SU-DHL-6 (cell line): ENCODE measurements at regions not wholly inside any gene's neighbourhood (a gene's known extent, or its start where the extent isn't known, plus 50 kb on each side); places are given as distances from the start of the nearest gene placed in this dataset.

ENCODE experiments used
- CTCF ChIP-seq: fragments of 200-600 bp; sonication (generic); IDR thresholded peaks from one replicate; pipeline ENCODE4 v1.5.1; 2017; ENCODE audit warnings: antibody characterized with exemption, mild to moderate bottlenecking, low read length, moderate library complexity; ENCODE audit not compliant: insufficient read depth, poor library complexity, severe bottlenecking
- EZH2phosphoT487 ChIP-seq: fragments of 200-600 bp; sonication (generic), shearing (Covaris generic); conservative IDR thresholded peaks from 2 replicates; pipeline ENCODE4 v1.6.1; 2018; ENCODE audit warnings: mild to moderate bottlenecking, antibody characterized with exemption, low read length, moderate library complexity, mixed read lengths

DNA sequence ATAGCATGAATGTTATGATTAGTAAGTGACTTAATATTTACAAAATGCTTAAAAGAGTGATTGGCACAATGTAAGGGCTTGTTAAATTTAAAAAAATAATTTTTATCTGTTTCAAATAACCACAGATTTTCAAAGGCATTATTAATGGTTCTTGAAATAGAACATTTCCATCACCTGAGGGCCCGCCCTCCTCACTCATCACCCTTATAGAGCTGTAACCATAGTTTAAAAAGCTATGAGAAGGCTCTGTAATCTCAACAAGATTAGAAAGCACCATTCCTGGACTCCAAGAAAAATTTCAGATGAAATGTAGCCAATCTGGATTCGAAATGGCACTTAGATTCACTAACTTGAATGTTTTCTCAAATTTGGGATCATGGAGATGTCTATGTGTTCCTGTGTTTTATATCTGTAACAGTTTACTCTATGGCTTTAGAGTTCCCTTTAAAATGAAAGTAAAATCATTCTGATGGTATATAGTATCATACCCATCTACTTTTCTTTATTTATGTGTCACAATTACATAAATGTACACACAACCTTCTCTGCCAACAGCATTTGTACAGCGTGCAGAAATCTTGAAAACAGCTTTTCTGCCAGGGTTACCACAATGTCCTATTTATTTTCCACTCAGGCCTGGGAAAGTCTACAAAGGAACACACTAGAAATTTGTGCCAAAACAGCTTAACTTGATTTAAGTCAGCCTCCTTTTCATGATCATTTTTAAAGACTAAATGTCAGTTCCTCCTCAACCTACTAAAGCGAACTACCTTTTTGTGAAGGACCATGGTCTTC is 207.7 kb downstream of the TBX18 start:
- TF ChIP-seq CTCF (no peak), EZH2phosphoT487 (no peak)
